Renal cortical epithelial cell (primary cell): ENCODE measurements at regions not wholly inside any gene's neighbourhood (a gene's known extent, or its start where the extent isn't known, plus 50 kb on each side); places are given as distances from the start of the nearest gene placed in this dataset.

Experiments
- DNase-seq: peaks from one replicate; pipeline ENCODE4 v3.0.0-alpha.2; 2011; ENCODE audit warnings: low read depth

GRCh38 chr5:141778206-141778605 lies 96.2 kb upstream of the ARAP3 start:
- DNase-seq: peak; percentile 87

GRCh38 chr5:141777711-141778110 lies 95.7 kb upstream of the ARAP3 start:
- no peak for DNase-seq

GRCh38 chr5:141777130-141777529 lies 95.1 kb upstream of the ARAP3 start:
- DNase-seq: no peak

- DNase-seq: no peak
Observed at GRCh38 chr5:141773779-141774562, 91.9 kb upstream of the ARAP3 start.

GRCh38 chr5:141772281-141772680 lies 90.3 kb upstream of the ARAP3 start:
- no peak for DNase-seq

GRCh38 chr5:141771562-141771961 lies 89.5 kb upstream of the ARAP3 start:
- no peak for DNase-seq

GRCh38 chr5:141771031-141771430 lies 89.0 kb upstream of the ARAP3 start:
- no peak for DNase-seq

- DNase-seq: no peak
Observed at GRCh38 chr5:141769671-141770070, 87.6 kb upstream of the ARAP3 start.

GRCh38 chr5:141767671-141768070 lies 85.6 kb upstream of the ARAP3 start:
- no peak for DNase-seq

GRCh38 chr5:141765896-141766551 lies 84.0 kb upstream of the ARAP3 start:
- DNase-seq: no peak

- DNase-seq: no peak
Observed at GRCh38 chr5:141763541-141763940, 81.5 kb upstream of the ARAP3 start.

- no peak for DNase-seq
Observed at GRCh38 chr5:141762790-141763368, 80.8 kb upstream of the ARAP3 start.

- no peak for DNase-seq
Observed at GRCh38 chr5:141762316-141762715, 80.3 kb upstream of the ARAP3 start.

GRCh38 chr5:141760753-141761152 lies 78.7 kb upstream of the ARAP3 start:
- DNase-seq: no peak

- no peak for DNase-seq
Observed at GRCh38 chr5:141760193-141760592, 78.2 kb upstream of the ARAP3 start.

- DNase-seq: peak; percentile 8
Observed at GRCh38 chr5:141758310-141758998, 76.4 kb upstream of the ARAP3 start.

GRCh38 chr5:141757402-141757801 lies 75.4 kb upstream of the ARAP3 start:
- peak; percentile 32 for DNase-seq

- DNase-seq: no peak
Observed at GRCh38 chr5:141756196-141756595, 74.2 kb upstream of the ARAP3 start.

- DNase-seq: peak; percentile 43
Observed at GRCh38 chr5:141753971-141754713, 72.1 kb upstream of the ARAP3 start.

- DNase-seq: no peak
Observed at GRCh38 chr5:141753143-141753970, 71.3 kb upstream of the ARAP3 start.
